Progenitor cell of endocrine pancreas (in vitro differentiated cells): ENCODE measurements at regions not wholly inside any gene's neighbourhood (a gene's known extent, or its start where the extent isn't known, plus 50 kb on each side); places are given as distances from the start of the nearest gene placed in this dataset.

Source experiments
- DNase-seq: peaks from one replicate; pipeline ENCODE4 v3.0.0; 2021; ENCODE audit warnings: low spot score; ENCODE audit not compliant: unreplicated experiment
- H3K27ac Mint-ChIP-seq: 2 replicates; pipeline ENCODE4 v1.8.0; 2021; ENCODE audit warnings: mild to moderate bottlenecking, moderate library complexity, mixed read lengths
- H3K27me3 Mint-ChIP-seq: 2 replicates; pipeline ENCODE4 v1.8.0; 2021; ENCODE audit warnings: mixed read lengths
- H3K36me3 Mint-ChIP-seq: 2 replicates; pipeline ENCODE4 v1.8.0; 2022; ENCODE audit warnings: mixed read lengths; ENCODE audit not compliant: insufficient read depth
- H3K4me1 Mint-ChIP-seq: 2 replicates; pipeline ENCODE4 v1.8.0; 2021; ENCODE audit warnings: low read depth, mixed read lengths
- H3K4me3 Mint-ChIP-seq: 2 replicates; pipeline ENCODE4 v1.8.0; 2021; ENCODE audit warnings: low read depth, mild to moderate bottlenecking, moderate library complexity, mixed read lengths
- H3K9me3 Mint-ChIP-seq: 2 replicates; pipeline ENCODE4 v1.8.0; 2021; ENCODE audit warnings: low read depth, mixed read lengths
- CTCF ChIP-seq: fragments of 200-600 bp; sonication (generic); IDR thresholded peaks from one replicate; pipeline ENCODE4 v1.5.0; 2021; ENCODE audit warnings: antibody characterized with exemption, mild to moderate bottlenecking; ENCODE audit not compliant: unreplicated experiment

- H3K27me3 Mint-ChIP-seq, result no peaks in the 10 kb centered on the region
- H3K9me3 Mint-ChIP-seq, result no peaks in the 10 kb centered on the region
- H3K27ac Mint-ChIP-seq, result no peak overlapping the region
- H3K4me3 Mint-ChIP-seq, result no peak overlapping the region
- no peak for DNase-seq
- H3K4me1 Mint-ChIP-seq, result no peaks in the 10 kb centered on the region
- no peaks in the 10 kb centered on the region for H3K36me3 Mint-ChIP-seq
- no peak for TF ChIP-seq CTCF
These were observed 238.0 kb upstream of the MAN1A1 start for GRCh38 chr6:119587537-119587936.

DNA sequence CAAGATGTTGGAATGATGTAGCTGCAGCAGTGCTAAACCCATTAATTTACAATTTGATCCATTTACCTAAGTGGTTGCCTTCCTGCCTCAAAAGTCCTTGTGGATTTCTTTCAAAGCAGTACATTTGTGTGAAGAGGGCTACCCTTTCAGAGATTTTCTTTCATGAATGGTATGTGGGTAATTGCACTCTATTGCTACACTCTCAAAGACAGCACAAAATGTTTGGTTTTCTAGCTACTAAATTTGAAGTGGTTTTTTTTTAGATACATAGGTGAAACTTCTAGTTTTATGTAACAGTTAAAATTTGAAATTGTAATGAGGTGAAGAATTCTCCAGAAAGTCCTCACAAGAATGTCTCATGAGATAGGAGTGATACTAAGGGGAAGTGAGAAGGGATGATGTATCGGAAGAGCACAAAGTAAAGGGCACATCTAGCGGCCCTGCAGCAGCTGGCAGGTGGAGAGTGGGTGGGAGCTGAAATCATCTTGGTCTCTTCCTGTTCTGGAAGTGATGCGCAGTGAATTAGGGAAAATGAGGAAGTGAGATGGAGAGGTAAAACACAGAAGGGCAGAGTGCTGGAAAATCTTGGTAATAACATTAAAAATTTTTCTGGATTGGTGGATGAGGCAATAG, 236.8 kb upstream of the MAN1A1 start:
- DNase-seq, result no peak
- H3K36me3 Mint-ChIP-seq, result no peaks in the 10 kb centered on the region
- H3K4me1 Mint-ChIP-seq, result no peaks in the 10 kb centered on the region
- no peaks in the 10 kb centered on the region for H3K9me3 Mint-ChIP-seq
- H3K27ac Mint-ChIP-seq, result no peak overlapping the region
- H3K4me3 Mint-ChIP-seq, result no peak overlapping the region
- no peaks in the 10 kb centered on the region for H3K27me3 Mint-ChIP-seq
- TF ChIP-seq CTCF, result no peak

DNA sequence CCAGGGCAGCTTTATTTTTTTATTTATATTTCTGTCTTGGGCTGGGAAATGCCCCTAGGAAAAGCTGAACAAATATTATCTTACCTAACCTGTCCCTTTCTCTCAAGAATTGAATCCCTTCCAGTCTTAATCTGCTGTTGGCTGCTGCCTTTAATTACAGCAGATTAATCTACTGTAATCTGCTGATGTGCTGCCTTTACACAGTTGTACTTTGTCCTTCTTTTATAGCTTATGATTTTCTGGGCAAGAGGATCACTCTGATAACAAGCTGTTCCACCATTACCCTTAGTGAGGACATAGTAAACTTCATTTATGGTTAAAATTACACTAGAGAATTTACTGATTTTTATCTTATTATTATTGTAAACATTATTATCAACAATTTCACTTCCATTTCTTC, 234.5 kb upstream of the MAN1A1 start:
- Mint-ChIP-seq H3K4me3 (no peak overlapping the region), H3K9me3 (no peaks in the 10 kb centered on the region), H3K27me3 (no peaks in the 10 kb centered on the region), H3K36me3 (no peaks in the 10 kb centered on the region), H3K27ac (no peak overlapping the region), H3K4me1 (no peaks in the 10 kb centered on the region)
- TF ChIP-seq CTCF, result no peak
- DNase-seq, result no peak

GRCh38 chr6:119581220-119581619, 231.7 kb upstream of the MAN1A1 start:
- Mint-ChIP-seq H3K27me3 (no peaks in the 10 kb centered on the region), H3K4me3 (no peak overlapping the region), H3K9me3 (peaks cover 17% of the 10 kb centered on the region), H3K4me1 (no peaks in the 10 kb centered on the region), H3K27ac (no peak overlapping the region), H3K36me3 (no peaks in the 10 kb centered on the region)
- no peak for TF ChIP-seq CTCF
- no peak for DNase-seq

DNA sequence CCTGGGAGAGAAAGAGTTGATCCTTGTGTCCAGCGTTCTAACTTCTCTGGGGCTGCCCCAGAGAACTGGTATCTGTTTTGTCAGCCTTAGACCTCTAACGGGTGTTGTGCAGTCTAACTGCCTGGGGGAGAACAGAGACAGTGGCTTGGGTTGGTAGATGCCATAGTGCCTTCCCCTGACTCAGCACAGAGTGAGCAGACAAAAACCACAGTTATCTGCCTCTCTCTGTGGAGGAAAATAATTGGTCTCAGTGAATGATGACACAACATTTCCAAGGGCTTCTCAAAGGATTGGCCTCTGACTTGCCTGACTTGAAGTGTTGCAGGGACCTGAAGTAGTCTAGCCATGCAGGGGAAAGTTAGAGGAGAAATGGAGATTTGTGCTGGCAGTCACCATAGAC, 226.2 kb upstream of the MAN1A1 start:
- H3K4me3 Mint-ChIP-seq, result no peak overlapping the region
- peaks cover 24% of the 10 kb centered on the region for H3K9me3 Mint-ChIP-seq
- no peaks in the 10 kb centered on the region for H3K4me1 Mint-ChIP-seq
- no peaks in the 10 kb centered on the region for H3K27me3 Mint-ChIP-seq
- DNase-seq, result no peak
- H3K36me3 Mint-ChIP-seq, result no peaks in the 10 kb centered on the region
- no peak overlapping the region for H3K27ac Mint-ChIP-seq
- no peak for TF ChIP-seq CTCF
